ENCODE measurements at regions not wholly inside any gene's neighbourhood (a gene's known extent, or its start where the extent isn't known, plus 50 kb on each side); places are given as distances from the start of the nearest gene placed in this dataset.

GRCh38 chr3:23029001-23029400 lies 174.1 kb upstream of the UBE2E2 start:
- DNase-seq, result no peak
- Histone ChIP-seq H3K4me3 (no peak overlapping the region), H3K27ac (no peak overlapping the region), H3K36me3 (no peaks in the 10 kb centered on the region), H3K4me1 (no peaks in the 10 kb centered on the region), H3K9me3 (no peaks in the 10 kb centered on the region), H3K27me3 (no peaks in the 10 kb centered on the region)
- TF ChIP-seq POLR2A (IDR thresholded peaks at IDR 0.05) (no peak), CTCF (IDR thresholded peaks at IDR 0.05) (no peak)
- intact Hi-C loops (cut with DNase I; ENCODE audit: low total_unique reads), result no loop called here

DNA sequence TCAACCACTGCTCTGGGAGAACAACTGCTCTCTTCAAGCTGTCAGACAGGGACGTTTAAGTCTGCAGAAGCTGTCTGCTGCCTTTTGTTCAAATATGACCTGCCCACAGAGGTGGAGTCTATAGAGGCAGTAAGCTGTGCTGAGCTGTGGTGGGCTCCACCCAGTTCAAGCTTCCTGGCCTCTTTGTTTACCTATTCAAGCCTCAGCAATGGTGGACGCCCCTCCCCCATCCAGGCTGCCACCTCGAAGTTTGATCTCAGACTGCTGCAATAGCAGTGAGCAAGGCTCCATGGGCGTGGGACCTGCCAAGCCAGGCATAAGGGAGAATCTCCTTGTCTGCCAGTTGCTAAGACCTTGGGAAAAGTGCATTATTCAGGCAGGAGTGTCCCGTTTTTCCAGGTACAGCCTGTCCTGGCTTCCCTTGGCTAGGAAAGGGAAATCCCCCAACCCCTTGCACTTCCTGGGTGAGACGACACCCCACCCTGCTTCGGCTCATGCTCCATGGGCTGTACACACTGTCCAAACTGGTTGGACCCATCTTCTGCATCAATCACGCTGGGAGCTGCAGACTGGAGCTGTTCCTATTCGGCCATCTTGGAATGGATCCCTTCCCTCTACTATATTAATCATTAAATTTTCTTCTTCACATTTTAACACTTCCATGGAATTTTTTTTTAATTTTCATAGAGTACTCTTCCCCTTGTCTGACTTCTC lies 167.0 kb upstream of the UBE2E2 start:
- H3K4me3 ChIP-seq, result no peak overlapping the region
- no peaks in the 10 kb centered on the region for H3K9me3 ChIP-seq
- no peaks in the 10 kb centered on the region for H3K4me1 ChIP-seq
- H3K36me3 ChIP-seq, result no peaks in the 10 kb centered on the region
- H3K27ac ChIP-seq, result no peak overlapping the region
- intact Hi-C loops (cut with DNase I; ENCODE audit: low total_unique reads), result no loop called here
- DNase-seq, result no peak
- no peaks in the 10 kb centered on the region for H3K27me3 ChIP-seq
- no peak for TF ChIP-seq CTCF (IDR thresholded peaks at IDR 0.05)
- no peak for TF ChIP-seq POLR2A (IDR thresholded peaks at IDR 0.05)

DNA sequence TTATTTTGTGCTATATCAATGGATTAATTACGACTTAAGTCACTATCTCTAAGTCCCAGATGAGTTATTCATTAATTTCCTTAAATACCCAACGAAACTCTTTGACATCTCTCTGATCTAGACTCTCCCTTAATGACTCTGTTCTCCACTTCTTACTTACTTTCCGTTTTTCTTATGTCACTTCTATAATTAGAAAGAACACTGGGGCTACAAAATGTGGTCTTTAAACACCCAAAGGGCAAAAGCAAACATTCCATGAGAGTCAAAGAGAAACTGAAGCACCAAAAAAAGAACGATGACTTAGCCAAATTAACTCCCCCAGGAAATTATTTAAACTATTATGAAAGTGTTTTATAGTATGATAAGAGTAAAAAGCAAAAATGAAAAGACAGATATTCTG lies 166.4 kb upstream of the UBE2E2 start:
- no peaks in the 10 kb centered on the region for H3K9me3 ChIP-seq
- H3K4me3 ChIP-seq, result no peak overlapping the region
- H3K27me3 ChIP-seq, result no peaks in the 10 kb centered on the region
- H3K36me3 ChIP-seq, result no peaks in the 10 kb centered on the region
- intact Hi-C loops (cut with DNase I; ENCODE audit: low total_unique reads), result no loop called here
- no peak for DNase-seq
- H3K4me1 ChIP-seq, result no peaks in the 10 kb centered on the region
- no peak overlapping the region for H3K27ac ChIP-seq
- TF ChIP-seq CTCF (IDR thresholded peaks at IDR 0.05) (no peak), POLR2A (IDR thresholded peaks at IDR 0.05) (no peak)

DNA sequence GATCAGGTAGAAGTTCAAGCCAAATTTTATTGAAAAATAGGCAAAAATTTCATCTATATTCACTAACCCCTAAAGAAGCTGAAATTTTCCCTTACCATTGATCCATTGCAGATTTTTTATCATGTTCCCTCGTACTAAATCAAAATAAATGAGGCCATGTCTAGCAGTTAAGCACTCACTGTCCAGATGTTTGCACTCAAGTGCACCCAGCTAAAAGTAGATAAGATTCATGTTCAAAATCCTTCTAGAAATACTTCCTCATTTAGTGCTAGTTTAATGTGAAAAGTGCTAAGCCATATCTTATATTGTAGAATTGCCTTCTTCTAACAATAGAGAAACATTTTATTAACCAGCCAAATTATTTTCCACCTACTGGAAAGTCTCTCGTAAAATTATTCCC lies 164.7 kb upstream of the UBE2E2 start:
- intact Hi-C loops (cut with DNase I; ENCODE audit: low total_unique reads), result no loop called here
- H3K36me3 ChIP-seq, result no peaks in the 10 kb centered on the region
- no peak for DNase-seq
- H3K9me3 ChIP-seq, result no peaks in the 10 kb centered on the region
- no peak overlapping the region for H3K4me3 ChIP-seq
- H3K27me3 ChIP-seq, result no peaks in the 10 kb centered on the region
- H3K27ac ChIP-seq, result no peak overlapping the region
- TF ChIP-seq CTCF (IDR thresholded peaks at IDR 0.05), result no peak
- TF ChIP-seq POLR2A (IDR thresholded peaks at IDR 0.05), result no peak
- no peaks in the 10 kb centered on the region for H3K4me1 ChIP-seq

DNA sequence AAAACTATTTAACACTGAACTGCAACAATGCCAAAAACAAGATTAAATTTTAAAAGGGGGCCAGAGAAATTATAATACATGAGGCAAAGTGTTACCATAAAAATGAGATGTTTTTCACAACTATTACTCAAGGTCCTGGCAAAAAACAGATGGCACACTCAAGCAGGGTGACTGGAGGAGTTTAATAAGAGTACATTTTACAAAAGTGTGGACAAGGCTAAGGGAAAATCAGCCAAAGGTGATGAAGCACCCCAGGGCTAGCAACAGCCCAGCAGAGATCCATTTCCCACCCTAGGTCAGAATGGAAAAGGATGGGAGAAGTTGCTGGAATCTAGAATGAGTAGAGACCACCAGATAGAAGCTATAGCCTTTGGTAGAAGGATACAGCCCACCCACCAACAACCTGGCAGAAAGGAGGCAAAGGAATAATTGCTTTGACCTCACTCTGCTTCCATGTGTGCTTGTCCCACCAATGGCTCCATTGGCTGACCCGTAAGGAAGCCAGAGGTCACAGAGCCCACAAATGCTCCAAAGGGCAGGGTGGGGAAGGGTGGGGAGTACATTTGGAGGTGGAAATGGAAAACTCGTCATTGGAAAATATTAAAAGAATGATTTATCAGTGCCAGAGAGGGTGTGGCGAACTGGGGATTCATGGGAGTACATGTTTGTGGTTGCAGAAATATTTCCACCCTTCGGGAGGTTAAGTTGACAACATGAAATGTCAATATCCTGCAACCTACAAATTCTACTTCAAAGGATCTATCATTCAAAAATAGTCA lies 161.0 kb upstream of the UBE2E2 start:
- Histone ChIP-seq H3K27me3 (no peaks in the 10 kb centered on the region), H3K9me3 (no peaks in the 10 kb centered on the region), H3K4me1 (no peaks in the 10 kb centered on the region), H3K27ac (no peak overlapping the region), H3K36me3 (no peaks in the 10 kb centered on the region), H3K4me3 (no peak overlapping the region)
- no peak for DNase-seq
- intact Hi-C loops (cut with DNase I; ENCODE audit: low total_unique reads), result no loop called here
- no peak for TF ChIP-seq CTCF (IDR thresholded peaks at IDR 0.05)
